ENCODE measurements at regions not wholly inside any gene's neighbourhood (a gene's known extent, or its start where the extent isn't known, plus 50 kb on each side); places are given as distances from the start of the nearest gene placed in this dataset.
A peak's percentile ranks its signal among the peaks of the same experiment; 100 is the strongest.

GRCh38 chr21:17929510-17929909, 110.4 kb upstream of the C21orf91 start:
- no peak for ATAC-seq (ENCODE audit: low read depth)
- no peak for DNase-seq (ENCODE audit: low spot score)
- peaks cover 5% of the 10 kb centered on the region for H3K4me1 ChIP-seq (ENCODE audit: insufficient read depth, poor library complexity, severe bottlenecking)
- no peaks in the 10 kb centered on the region for H3K36me3 ChIP-seq (ENCODE audit: low read depth)
- H3K4me3 ChIP-seq (ENCODE audit: severe bottlenecking) = no peak overlapping the region
- no peak for TF ChIP-seq CTCF (IDR thresholded peaks at IDR 0.05; ENCODE audit: poor library complexity, severe bottlenecking)
- H3K27ac ChIP-seq (ENCODE audit: poor library complexity, severe bottlenecking) = no peak overlapping the region
- no peaks in the 10 kb centered on the region for H3K27me3 ChIP-seq (ENCODE audit: insufficient read depth, poor library complexity, severe bottlenecking)
- no peaks in the 10 kb centered on the region for H3K9me3 ChIP-seq (ENCODE audit: severe bottlenecking)

GRCh38 chr21:17925899-17926298, 106.7 kb upstream of the C21orf91 start:
- peak; percentile 50 for TF ChIP-seq CTCF (IDR thresholded peaks at IDR 0.05; ENCODE audit: poor library complexity, severe bottlenecking)
- Histone ChIP-seq H3K4me1 (ENCODE audit: insufficient read depth, poor library complexity, severe bottlenecking) (peaks cover 21% of the 10 kb centered on the region), H3K27ac (ENCODE audit: poor library complexity, severe bottlenecking) (no peak overlapping the region), H3K4me3 (ENCODE audit: severe bottlenecking) (no peak overlapping the region), H3K9me3 (ENCODE audit: severe bottlenecking) (peaks cover 3% of the 10 kb centered on the region), H3K36me3 (ENCODE audit: low read depth) (no peaks in the 10 kb centered on the region), H3K27me3 (ENCODE audit: insufficient read depth, poor library complexity, severe bottlenecking) (no peaks in the 10 kb centered on the region)
- ATAC-seq (ENCODE audit: low read depth) (no peak), DNase-seq (ENCODE audit: low spot score) (no peak)

GRCh38 chr21:17925000-17925610, 105.9 kb upstream of the C21orf91 start:
- no peak for DNase-seq (ENCODE audit: low spot score)
- H3K4me1 ChIP-seq (ENCODE audit: insufficient read depth, poor library complexity, severe bottlenecking) = peaks cover 23% of the 10 kb centered on the region
- peak; percentile 84 for TF ChIP-seq CTCF (IDR thresholded peaks at IDR 0.05; ENCODE audit: poor library complexity, severe bottlenecking)
- H3K27me3 ChIP-seq (ENCODE audit: insufficient read depth, poor library complexity, severe bottlenecking) = no peaks in the 10 kb centered on the region
- ATAC-seq (ENCODE audit: low read depth) = peak; percentile 86
- H3K27ac ChIP-seq (ENCODE audit: poor library complexity, severe bottlenecking) = no peak overlapping the region
- no peak overlapping the region for H3K4me3 ChIP-seq (ENCODE audit: severe bottlenecking)
- no peaks in the 10 kb centered on the region; the same call in 1 of the 2 replicates for H3K36me3 ChIP-seq (ENCODE audit: low read depth)
- H3K9me3 ChIP-seq (ENCODE audit: severe bottlenecking) = peaks cover 11% of the 10 kb centered on the region

GRCh38 chr21:17921579-17922530, 102.7 kb upstream of the C21orf91 start:
- Histone ChIP-seq H3K4me3 (ENCODE audit: severe bottlenecking) (no peak overlapping the region), H3K9me3 (ENCODE audit: severe bottlenecking) (peaks cover 12% of the 10 kb centered on the region), H3K27ac (ENCODE audit: poor library complexity, severe bottlenecking) (peak overlapping the region; percentile 56), H3K36me3 (ENCODE audit: low read depth) (no peaks in the 10 kb centered on the region; the same call in 1 of the 2 replicates), H3K27me3 (ENCODE audit: insufficient read depth, poor library complexity, severe bottlenecking) (no peaks in the 10 kb centered on the region), H3K4me1 (ENCODE audit: insufficient read depth, poor library complexity, severe bottlenecking) (peaks cover 23% of the 10 kb centered on the region)
- peak; percentile 83 for DNase-seq (ENCODE audit: low spot score)
- no peak for TF ChIP-seq CTCF (IDR thresholded peaks at IDR 0.05; ENCODE audit: poor library complexity, severe bottlenecking)
- ATAC-seq (ENCODE audit: low read depth) = peak; percentile 90
